NOMO-1 (cell line): ENCODE measurements at regions not wholly inside any gene's neighbourhood (a gene's known extent, or its start where the extent isn't known, plus 50 kb on each side); places are given as distances from the start of the nearest gene placed in this dataset.

Experiments
- DNase-seq, 2 experiments: peaks; one replicate each; lab custom pipeline; 2025; ENCODE audit not compliant: unreplicated experiment in 2 of 2; lab: John Stamatoyannopoulos, UW

DNA sequence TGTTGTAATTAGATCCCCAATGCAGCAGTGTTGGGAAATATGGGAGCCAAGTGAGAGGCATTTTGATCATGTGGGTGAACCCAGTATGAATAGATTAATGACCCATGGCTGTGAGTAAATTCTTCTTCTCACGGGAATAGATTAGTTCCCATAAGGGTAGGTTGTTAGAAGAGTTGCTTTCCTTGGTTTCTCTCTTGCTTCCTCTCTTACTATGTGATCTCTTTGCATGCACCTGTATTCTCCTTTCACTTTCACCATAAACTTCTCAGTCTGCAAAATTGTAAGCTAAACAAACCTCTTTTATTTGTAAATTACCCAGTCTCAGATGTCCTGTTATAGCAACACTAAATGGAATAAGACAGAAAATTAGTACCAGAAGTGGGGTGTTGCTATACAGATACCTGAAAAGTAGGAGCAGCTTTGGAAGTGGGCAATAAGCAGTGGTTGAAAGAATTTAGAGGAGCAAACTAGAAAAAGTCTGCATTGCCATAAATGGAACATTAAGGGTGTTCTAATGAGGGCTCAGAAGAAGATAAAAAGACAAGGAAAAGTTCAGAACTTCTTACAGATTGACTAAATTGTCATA, 1090.0 kb upstream of the ARRDC3 start:
- no peak for DNase-seq

- no peak for DNase-seq
Observed at GRCh38 chr5:92471861-92472260, 1088.7 kb upstream of the ARRDC3 start.

DNA sequence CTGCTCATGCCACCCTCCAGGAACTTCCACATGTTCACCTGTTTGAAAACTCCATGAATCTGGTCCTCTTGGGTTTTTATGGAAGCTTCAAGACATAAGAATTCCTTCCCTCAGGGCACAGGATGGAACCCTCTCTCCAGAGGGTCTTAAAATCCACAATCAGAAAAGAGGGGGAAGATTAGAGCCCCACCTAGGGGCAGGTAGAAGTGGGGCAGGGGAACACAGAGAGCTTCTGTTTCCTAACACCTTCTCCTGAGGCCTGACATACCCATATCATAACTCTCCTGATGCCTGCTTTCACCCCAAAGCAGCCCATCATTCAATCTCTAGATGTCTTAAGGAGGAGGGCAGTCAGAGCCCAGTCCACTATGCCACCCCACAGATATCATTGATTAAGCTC, 1087.7 kb upstream of the ARRDC3 start:
- no peak for DNase-seq

- no peak for DNase-seq
Observed at GRCh38 chr5:92468295-92468694, 1085.2 kb upstream of the ARRDC3 start.

DNA sequence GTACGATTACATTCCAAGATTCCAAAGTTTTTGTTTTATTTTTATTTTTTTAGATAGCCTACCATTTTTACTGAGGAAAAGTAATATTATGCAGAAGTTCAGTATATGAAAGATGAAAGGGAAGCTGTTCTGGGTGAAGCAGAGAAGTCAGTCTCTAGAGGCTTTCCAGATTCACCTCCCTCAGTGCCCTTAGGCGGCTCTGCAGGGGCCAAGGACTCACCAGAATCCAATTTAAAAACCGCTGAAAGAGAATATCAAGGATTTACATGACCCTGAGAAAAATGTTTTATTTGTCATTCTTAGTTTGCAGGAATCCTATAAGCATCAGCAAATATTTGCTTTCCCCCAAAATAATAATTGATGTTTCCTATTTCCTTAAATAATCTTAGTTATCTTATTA, 1084.6 kb upstream of the ARRDC3 start:
- no peak for DNase-seq

DNA sequence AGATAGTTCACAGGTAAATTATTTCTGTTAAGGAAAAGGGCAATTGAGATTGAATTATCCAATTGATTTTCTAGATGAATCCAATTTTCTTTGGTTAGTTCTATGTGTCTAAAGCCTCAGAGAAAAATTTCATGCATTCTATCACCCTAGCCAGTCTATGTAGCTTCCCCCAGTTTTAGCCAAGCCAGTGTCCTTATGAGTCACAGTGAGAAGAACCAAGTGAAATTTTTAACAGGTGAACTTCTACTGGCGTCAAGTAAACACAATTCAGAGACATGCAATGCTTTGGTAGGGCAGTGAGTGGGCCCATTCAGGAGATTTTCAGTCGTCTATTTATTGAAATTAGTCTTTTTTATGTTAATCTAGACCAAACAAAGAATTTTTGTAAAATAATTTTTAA, 1077.4 kb upstream of the ARRDC3 start:
- DNase-seq = no peak

- DNase-seq = no peak
Observed at GRCh38 chr5:92459654-92460053, 1076.5 kb upstream of the ARRDC3 start.

- no peak for DNase-seq
Observed at GRCh38 chr5:92455011-92455410, 1071.9 kb upstream of the ARRDC3 start.

- no peak for DNase-seq
Observed at GRCh38 chr5:92444888-92445287, 1061.8 kb upstream of the ARRDC3 start.

GRCh38 chr5:92435781-92436180, 1052.7 kb upstream of the ARRDC3 start:
- no peak for DNase-seq

DNA sequence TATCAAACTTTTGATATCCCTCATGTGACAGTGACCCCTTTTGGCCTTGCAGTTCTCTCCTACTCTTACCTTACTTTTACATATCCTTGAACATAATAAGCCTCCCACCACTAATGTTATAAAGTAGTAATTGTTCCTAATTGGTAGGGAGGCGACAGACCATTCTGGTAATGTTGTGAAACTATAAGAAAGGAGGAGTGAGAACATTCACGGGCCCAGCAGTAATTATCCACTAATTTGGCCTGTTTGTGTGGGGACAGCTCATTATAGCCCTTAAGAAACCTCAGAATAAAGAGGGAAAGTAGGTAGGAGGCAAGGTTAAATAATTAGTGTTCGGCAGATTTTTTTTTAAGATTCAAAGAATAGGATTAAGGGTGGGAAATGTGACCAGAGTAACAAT, 1046.5 kb upstream of the ARRDC3 start:
- no peak for DNase-seq

GRCh38 chr5:92428415-92428814, 1045.3 kb upstream of the ARRDC3 start:
- DNase-seq = no peak

DNA sequence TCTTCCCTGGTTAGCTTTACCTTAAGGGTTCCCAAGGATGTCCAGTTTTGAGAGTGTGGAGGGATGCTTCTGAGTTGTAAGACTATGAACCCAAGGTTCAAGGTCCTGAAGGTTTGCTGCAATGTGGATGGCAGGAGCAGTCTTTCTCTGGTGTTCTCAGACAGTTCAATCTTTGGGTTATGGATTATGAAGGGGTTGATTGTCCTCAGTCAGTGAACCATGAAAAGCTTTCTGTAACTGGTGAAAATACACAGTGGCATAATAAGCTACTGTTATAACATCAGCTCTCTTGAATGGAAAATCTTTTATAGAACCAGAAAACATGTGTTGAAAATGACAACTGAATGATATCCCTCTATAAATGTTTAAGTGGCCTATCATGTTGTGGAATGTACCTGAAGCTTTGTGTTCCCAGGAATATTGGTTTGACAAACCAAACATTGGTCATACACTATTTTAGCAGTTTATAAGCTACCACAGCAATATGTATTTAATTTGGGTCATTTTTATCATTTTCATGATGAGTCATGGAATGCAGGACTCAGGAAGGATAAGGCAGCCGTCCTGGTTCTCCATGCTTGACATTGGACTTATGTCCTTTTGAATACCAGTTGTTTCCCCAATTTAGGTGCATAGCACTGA, 1041.8 kb upstream of the ARRDC3 start:
- no peak for DNase-seq

DNA sequence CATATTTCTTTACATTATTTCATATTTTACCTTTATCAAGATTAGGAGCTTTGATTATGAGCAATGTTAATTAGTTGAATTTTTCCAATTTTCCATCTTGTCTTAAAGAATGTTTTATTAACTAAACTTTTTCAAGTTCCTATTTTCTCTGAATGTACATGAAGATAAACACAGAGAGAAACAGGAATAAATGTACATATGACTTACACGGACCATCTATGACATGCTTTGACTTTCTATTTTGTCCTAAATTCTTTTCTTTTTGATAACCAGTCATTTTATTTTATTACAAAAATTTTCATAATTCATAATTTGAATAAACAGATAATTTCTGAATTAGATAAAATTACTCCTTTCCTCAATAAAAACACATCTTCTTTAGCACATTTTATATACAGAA, 1038.8 kb upstream of the ARRDC3 start:
- no peak for DNase-seq

GRCh38 chr5:92421196-92421595, 1038.1 kb upstream of the ARRDC3 start:
- no peak for DNase-seq

DNA sequence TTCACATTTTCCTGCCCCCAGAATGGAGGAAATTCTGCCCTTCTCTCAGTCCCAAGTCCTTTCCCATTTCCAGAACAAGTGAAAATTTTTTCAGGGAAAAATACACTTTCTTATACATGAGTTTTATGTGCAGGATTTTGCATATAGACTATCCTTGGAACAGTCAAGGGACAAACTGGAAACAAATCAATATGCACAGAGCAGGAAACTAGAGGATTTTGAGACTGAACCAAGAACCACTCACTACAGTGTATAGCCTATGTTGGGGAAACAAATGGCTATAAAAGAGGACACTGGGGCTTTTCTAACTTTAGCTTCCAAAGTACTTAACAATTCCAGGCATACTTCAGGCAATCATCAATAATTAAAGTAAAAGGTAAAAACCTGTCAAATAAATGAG, 1036.1 kb upstream of the ARRDC3 start:
- DNase-seq = no peak

DNA sequence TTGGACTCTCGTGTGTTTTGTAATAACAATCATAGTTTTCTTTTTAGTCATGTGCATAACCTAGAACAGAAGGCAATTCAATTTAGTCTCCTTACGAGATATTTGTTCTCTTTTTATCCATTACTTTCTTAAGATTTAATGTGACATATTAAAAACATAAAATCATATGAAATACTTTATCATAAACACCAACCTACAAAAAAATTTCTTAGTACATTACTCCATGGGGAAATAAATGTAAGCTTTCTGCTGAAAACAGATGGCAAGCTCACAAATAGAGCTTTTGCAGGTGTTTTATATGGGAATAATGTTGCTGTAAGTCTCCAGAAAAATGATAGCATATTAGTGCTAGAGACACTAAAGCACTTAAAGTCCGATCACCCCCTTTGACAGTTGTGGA, 1035.2 kb upstream of the ARRDC3 start:
- DNase-seq = no peak

DNA sequence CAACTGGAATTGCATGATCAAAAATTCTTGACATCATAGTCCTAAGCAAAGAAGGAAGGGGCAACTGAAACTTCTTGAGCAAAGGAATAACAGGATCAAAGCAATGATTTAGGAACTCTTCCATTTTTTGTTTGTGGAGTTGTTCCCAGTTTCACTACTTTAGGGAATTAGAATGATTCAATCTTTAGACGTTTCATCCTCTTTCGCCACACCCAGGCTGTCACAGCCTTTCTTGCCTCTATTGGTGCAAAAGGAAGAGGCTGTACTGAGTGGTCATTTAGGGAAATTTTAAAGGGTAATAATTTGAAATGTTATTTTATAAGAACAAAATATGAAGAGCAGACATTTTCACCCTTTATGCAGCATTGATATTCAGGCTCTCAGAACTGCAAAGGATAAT, 1026.0 kb upstream of the ARRDC3 start:
- DNase-seq = no peak

GRCh38 chr5:92402956-92403702, 1020.0 kb upstream of the ARRDC3 start:
- no peak for DNase-seq

DNA sequence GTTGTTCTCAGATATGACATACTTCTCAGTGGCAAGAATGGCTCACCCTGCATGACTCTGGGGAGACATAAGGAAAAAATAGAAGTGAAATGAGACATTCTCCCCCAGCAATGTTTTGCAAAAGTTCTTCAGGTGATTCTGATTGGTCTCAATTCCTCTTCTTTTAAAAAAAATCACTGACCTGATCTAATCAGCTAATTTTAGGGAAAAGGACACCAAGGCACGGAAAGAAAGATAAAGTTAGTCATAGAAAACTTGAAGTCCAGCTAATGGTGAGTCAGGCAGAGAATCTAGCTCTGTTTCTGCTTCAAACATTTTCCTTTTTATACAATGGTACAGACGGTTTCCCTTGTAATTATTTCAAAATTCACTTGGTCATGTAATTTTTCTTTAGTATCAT, 1018.9 kb upstream of the ARRDC3 start:
- no peak for DNase-seq

- DNase-seq = no peak
Observed at GRCh38 chr5:92401492-92401891, 1018.4 kb upstream of the ARRDC3 start.

DNA sequence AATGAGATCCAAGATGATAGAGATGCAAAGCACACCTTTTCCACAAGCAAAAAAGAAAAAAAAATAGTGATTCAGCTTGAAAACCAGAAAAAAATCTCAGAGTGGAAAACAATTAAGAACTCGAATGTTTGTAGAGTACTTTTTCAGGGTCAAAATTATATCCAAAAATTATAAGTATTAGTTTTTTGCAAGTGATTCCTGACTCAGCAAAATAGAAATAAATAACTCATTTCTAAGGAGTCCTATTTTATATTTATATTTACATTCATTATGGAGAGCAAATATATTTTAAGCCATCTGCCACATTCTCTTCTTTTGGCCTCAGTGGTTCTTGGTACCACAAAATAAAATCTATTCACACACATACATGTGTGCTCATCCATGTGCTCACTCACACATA, 1011.8 kb upstream of the ARRDC3 start:
- no peak for DNase-seq
